ENCODE measurements at regions not wholly inside any gene's neighbourhood (a gene's known extent, or its start where the extent isn't known, plus 50 kb on each side); places are given as distances from the start of the nearest gene placed in this dataset.

DNA sequence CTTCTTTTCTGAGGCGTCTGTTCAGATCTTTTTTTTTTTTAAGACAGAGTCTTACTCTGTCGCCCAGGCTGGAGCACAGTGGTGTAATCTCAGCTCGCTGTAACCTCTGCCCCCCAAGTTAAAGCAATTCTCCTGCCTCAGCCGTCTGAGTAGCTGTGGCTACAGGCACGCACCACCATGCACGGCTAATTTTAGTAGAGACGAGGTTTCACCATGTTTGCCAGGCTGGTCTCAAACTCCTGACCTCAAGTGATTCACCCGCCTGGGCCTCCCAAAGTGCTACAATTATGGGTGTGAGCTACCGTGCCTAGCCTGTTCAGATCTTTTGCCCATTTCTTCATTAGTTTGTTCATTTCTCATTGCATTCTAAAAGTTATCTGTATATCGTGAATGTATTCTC is 55.1 kb upstream of the DBX2 start (continued):
- TF ChIP-seq, protein P1, sequence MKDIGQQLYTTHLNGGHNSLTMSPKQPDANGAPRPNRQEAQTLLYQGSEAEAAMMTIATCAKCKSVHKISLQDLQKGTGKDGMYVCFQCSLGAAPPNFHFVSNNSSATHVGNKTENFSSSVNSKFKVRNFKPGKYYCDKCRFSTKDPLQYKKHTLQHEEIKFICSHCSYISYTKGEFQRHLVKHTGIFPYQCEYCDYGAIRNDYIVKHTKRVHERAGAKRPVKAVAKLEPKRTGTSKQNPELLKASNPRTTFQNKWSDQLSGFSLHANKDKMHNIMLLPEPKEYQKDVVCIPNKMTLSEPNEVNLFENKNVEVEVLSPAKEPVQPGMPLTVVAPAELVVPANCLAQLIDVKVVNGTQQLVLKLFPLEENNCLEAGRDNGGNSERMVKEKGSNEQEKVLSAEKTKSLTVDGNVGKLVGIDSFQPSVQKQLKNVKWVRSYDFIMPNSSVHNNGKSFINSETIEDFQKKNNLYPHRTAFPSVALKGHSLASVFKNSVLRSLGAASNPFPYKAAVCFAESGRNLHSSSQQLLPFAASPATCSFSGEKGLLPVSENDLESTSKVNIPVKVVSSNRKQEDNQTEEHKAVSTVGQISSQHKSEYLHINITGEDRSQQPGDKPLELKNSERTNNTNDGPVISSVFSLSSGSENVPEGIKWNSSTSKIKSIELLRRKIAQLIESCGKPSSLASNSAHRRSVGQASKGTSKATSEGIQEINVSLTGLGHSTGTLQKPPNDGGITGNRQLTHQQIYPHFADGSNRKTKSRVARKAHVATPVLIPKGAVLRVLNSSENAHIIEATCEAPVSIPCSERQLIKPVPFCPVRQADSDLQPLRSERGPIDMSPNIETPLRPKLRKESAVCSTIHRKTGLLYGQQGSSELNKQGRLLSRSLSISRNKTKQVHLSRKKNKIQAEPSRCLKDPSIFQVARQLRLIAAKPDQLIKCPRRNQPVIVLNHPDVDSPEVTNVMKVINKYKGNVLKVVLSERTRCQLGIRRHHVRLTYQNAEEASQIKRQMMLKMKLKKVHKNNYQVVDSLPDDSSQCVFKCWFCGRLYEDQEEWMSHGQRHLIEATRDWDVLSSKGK (CRISPR knock-in tag; IDR thresholded peaks at IDR 0.05), result no peak

DNA sequence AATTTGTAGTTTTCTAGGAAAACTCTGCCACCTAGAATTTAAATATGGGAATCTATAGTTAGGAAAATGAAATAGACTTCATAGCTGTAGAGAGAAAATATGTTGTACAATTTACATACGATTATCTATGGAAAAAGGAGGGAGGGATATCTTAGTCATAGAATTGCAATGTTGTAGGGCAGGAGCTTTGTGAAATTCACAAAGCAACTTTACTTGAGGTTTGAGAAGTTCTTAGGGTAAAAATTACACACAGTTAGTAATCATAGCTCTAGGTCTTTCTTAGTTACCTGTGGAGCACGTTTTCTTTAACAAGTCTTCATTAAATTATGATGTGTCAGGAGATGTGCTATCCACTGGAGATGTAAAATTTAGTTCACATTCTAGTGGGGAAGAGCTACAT is 61.4 kb upstream of the DBX2 start:
- H3K27ac ChIP-seq (ENCODE audit: extremely low read depth, low read depth, low read length), result no peak overlapping the region
- H3K4me3 ChIP-seq, result no peak overlapping the region
- no peak for DNase-seq (ENCODE audit: extremely low read depth in 1 of 4, low spot score in 3 of 4)
- ChIA-PET CTCF (ENCODE audit: low intra/inter-chr PET ratio) (no interaction called here), POLR2A (no interaction called here)
- no peaks in the 10 kb centered on the region for H3K9me3 ChIP-seq (replicated peaks; ENCODE audit: control insufficient read depth, insufficient read depth, low read depth, low read length)
- TF ChIP-seq, protein P2, sequence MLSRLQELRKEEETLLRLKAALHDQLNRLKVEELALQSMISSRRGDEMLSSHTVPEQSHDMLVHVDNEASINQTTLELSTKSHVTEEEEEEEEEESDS (CRISPR knock-in tag; IDR thresholded peaks at IDR 0.05), result no peak
- TF ChIP-seq RBBP5 (IDR thresholded peaks at IDR 0.05; ENCODE audit: borderline replicate concordance, insufficient read depth, low read length, poor library complexity, severe bottlenecking) (no peak), MYNN (IDR thresholded peaks at IDR 0.05) (no peak), MYNN (CRISPR knock-in tag; IDR thresholded peaks at IDR 0.05) (no peak)
- intact Hi-C loops (cut with micrococcal nuclease), result no loop called here
- H2AFZ ChIP-seq (ENCODE audit: low read depth, low read length), result no peak overlapping the region
- no peak for ATAC-seq
- H3K9ac ChIP-seq (ENCODE audit: insufficient read depth in 1 of 2, low read depth in 2 of 2, low read length in 2 of 2), result no peak overlapping the region
- WGBS (ENCODE audit: insufficient coverage, low coverage, missing lambda C conversion rate), result 0% methylated on average over 2 of the region's 2 CpGs
- in situ Hi-C loops (cut with MboI), result no loop called here
- H4K20me1 ChIP-seq (replicated peaks; ENCODE audit: control insufficient read depth, insufficient read depth, low read length), result no peaks in the 10 kb centered on the region
- no peaks in the 10 kb centered on the region for H3K4me1 ChIP-seq (replicated peaks in 1 of 2; ENCODE audit: control insufficient read depth in 2 of 2, insufficient read depth in 2 of 2, low read length in 2 of 2)
- H3K36me3 ChIP-seq (ENCODE audit: control insufficient read depth, insufficient read depth, low read length), result no peaks in the 10 kb centered on the region
- no peaks in the 10 kb centered on the region for H3K9me1 ChIP-seq (ENCODE audit: control insufficient read depth, insufficient read depth, low read length)
- no peak for FAIRE-seq
- no TSS peak for BruUV-seq (replicated peaks)
- H3K79me2 ChIP-seq (ENCODE audit: control insufficient read depth, insufficient read depth, low read length), result no peaks in the 10 kb centered on the region
- no peak overlapping the region for H3K4me2 ChIP-seq (ENCODE audit: insufficient read depth, low read length)
- no peaks in the 10 kb centered on the region for H3K27me3 ChIP-seq (ENCODE audit: control insufficient read depth in 2 of 2, insufficient read depth in 2 of 2, low read length in 2 of 2)
